ENCODE measurements at regions not wholly inside any gene's neighbourhood (a gene's known extent, or its start where the extent isn't known, plus 50 kb on each side); places are given as distances from the start of the nearest gene placed in this dataset.

GRCh38 chr5:158256096-158256495, 397.2 kb upstream of the CLINT1 start:
- Histone ChIP-seq H3K36me3 (no peaks in the 10 kb centered on the region), H3K4me1 (no peaks in the 10 kb centered on the region), H3K27me3 (ENCODE audit: low read depth) (no peaks in the 10 kb centered on the region), H3K4me3 (no peak overlapping the region), H3K9me3 (no peaks in the 10 kb centered on the region), H3K27ac (no peak overlapping the region)
- ATAC-seq: no peak
- intact Hi-C loops (cut with DNase I): no loop called here
- DNase-seq: no peak
- TF ChIP-seq CTCF (IDR thresholded peaks at IDR 0.05): no peak

- Histone ChIP-seq H3K36me3 (no peaks in the 10 kb centered on the region), H3K9me3 (no peaks in the 10 kb centered on the region), H3K27ac (no peak overlapping the region), H3K27me3 (ENCODE audit: low read depth) (no peaks in the 10 kb centered on the region), H3K4me1 (no peaks in the 10 kb centered on the region), H3K4me3 (no peak overlapping the region)
- TF ChIP-seq CTCF (IDR thresholded peaks at IDR 0.05): no peak
- intact Hi-C loops (cut with DNase I): no loop called here
- no peak for DNase-seq
- ATAC-seq: no peak
These were observed 396.7 kb upstream of the CLINT1 start for GRCh38 chr5:158255609-158256008.

GRCh38 chr5:158246661-158247060, 387.7 kb upstream of the CLINT1 start:
- TF ChIP-seq CTCF (IDR thresholded peaks at IDR 0.05): no peak
- Histone ChIP-seq H3K4me1 (no peaks in the 10 kb centered on the region), H3K36me3 (no peaks in the 10 kb centered on the region), H3K4me3 (no peak overlapping the region), H3K9me3 (no peaks in the 10 kb centered on the region), H3K27ac (no peak overlapping the region), H3K27me3 (ENCODE audit: low read depth) (no peaks in the 10 kb centered on the region)
- intact Hi-C loops (cut with DNase I): no loop called here
- DNase-seq (no peak), ATAC-seq (no peak)

GRCh38 chr5:158245513-158245912, 386.6 kb upstream of the CLINT1 start:
- no peak for TF ChIP-seq CTCF (IDR thresholded peaks at IDR 0.05)
- no peaks in the 10 kb centered on the region for H3K27me3 ChIP-seq (ENCODE audit: low read depth)
- no peaks in the 10 kb centered on the region for H3K36me3 ChIP-seq
- no peaks in the 10 kb centered on the region for H3K4me1 ChIP-seq
- no peaks in the 10 kb centered on the region for H3K9me3 ChIP-seq
- ATAC-seq (no peak), DNase-seq (no peak)
- no peak overlapping the region for H3K27ac ChIP-seq
- intact Hi-C loops (cut with DNase I): no loop called here
- H3K4me3 ChIP-seq: no peak overlapping the region

GRCh38 chr5:158244882-158245281, 385.9 kb upstream of the CLINT1 start:
- Histone ChIP-seq H3K4me3 (no peak overlapping the region), H3K36me3 (no peaks in the 10 kb centered on the region), H3K9me3 (no peaks in the 10 kb centered on the region), H3K4me1 (no peaks in the 10 kb centered on the region), H3K27ac (no peak overlapping the region), H3K27me3 (ENCODE audit: low read depth) (no peaks in the 10 kb centered on the region)
- ATAC-seq: no peak
- no peak for TF ChIP-seq CTCF (IDR thresholded peaks at IDR 0.05)
- intact Hi-C loops (cut with DNase I): no loop called here
- DNase-seq: no peak
